ENCODE measurements at regions not wholly inside any gene's neighbourhood (a gene's known extent, or its start where the extent isn't known, plus 50 kb on each side); places are given as distances from the start of the nearest gene placed in this dataset.

GRCh38 chr5:91776249-91776648, 393.1 kb upstream of the ARRDC3 start:
- TF ChIP-seq CTCF (IDR thresholded peaks at IDR 0.05), result no peak
- TF ChIP-seq POLR2A (IDR thresholded peaks at IDR 0.05), result no peak
